ENCODE measurements at regions not wholly inside any gene's neighbourhood (a gene's known extent, or its start where the extent isn't known, plus 50 kb on each side); places are given as distances from the start of the nearest gene placed in this dataset.

- in situ Hi-C loops (cut with MboI; ENCODE audit: low pct_unique_long_range_greater_than_20kb, low sequenced_read_pairs, unreplicated experiment) = no loop called here
- TF ChIP-seq CTCF (IDR thresholded peaks at IDR 0.05; ENCODE audit: extremely low read depth, insufficient read depth, missing control alignments) = no peak
These were observed 1165.1 kb upstream of the ADGRL4 start for GRCh38 chr1:80171631-80172030.

GRCh38 chr1:80170811-80171485, 1164.4 kb upstream of the ADGRL4 start:
- in situ Hi-C loops (cut with MboI; ENCODE audit: low pct_unique_long_range_greater_than_20kb, low sequenced_read_pairs, unreplicated experiment) = no loop called here
- no peak for TF ChIP-seq CTCF (IDR thresholded peaks at IDR 0.05; ENCODE audit: extremely low read depth, insufficient read depth, missing control alignments)
- DNase-seq (ENCODE audit: low spot score) = no peak

More at GRCh38 chr1:80171631-80172030, 1165.1 kb upstream of the ADGRL4 start:
- DNase-seq (ENCODE audit: low spot score) = no peak

- no peak for DNase-seq (ENCODE audit: low spot score)
- TF ChIP-seq CTCF (IDR thresholded peaks at IDR 0.05; ENCODE audit: extremely low read depth, insufficient read depth, missing control alignments) = no peak
- in situ Hi-C loops (cut with MboI; ENCODE audit: low pct_unique_long_range_greater_than_20kb, low sequenced_read_pairs, unreplicated experiment) = no loop called here
These were observed 1157.6 kb upstream of the ADGRL4 start for GRCh38 chr1:80164150-80164549.

- in situ Hi-C loops (cut with MboI; ENCODE audit: low pct_unique_long_range_greater_than_20kb, low sequenced_read_pairs, unreplicated experiment) = no loop called here
- no peak for TF ChIP-seq CTCF (IDR thresholded peaks at IDR 0.05; ENCODE audit: extremely low read depth, insufficient read depth, missing control alignments)
- DNase-seq (ENCODE audit: low spot score) = no peak
These were observed 1157.2 kb upstream of the ADGRL4 start for GRCh38 chr1:80163686-80164085.

- no peak for TF ChIP-seq CTCF (IDR thresholded peaks at IDR 0.05; ENCODE audit: extremely low read depth, insufficient read depth, missing control alignments)
- in situ Hi-C loops (cut with MboI; ENCODE audit: low pct_unique_long_range_greater_than_20kb, low sequenced_read_pairs, unreplicated experiment) = no loop called here
- DNase-seq (ENCODE audit: low spot score) = no peak
These were observed 1152.2 kb upstream of the ADGRL4 start for GRCh38 chr1:80158771-80159170.

GRCh38 chr1:80158266-80158665, 1151.7 kb upstream of the ADGRL4 start:
- in situ Hi-C loops (cut with MboI; ENCODE audit: low pct_unique_long_range_greater_than_20kb, low sequenced_read_pairs, unreplicated experiment) = no loop called here
- no peak for DNase-seq (ENCODE audit: low spot score)
- TF ChIP-seq CTCF (IDR thresholded peaks at IDR 0.05; ENCODE audit: extremely low read depth, insufficient read depth, missing control alignments) = no peak

Data from GM13977 (cell line).